PFSK-1 (cell line): ENCODE measurements at regions not wholly inside any gene's neighbourhood (a gene's known extent, or its start where the extent isn't known, plus 50 kb on each side); places are given as distances from the start of the nearest gene placed in this dataset.

Experiments used
- FOXP2 ChIP-seq: optimal IDR thresholded peaks from 2 replicates; pipeline ENCODE3; 2011; ENCODE audit warnings: borderline replicate concordance, control low read depth, inconsistent platforms; ENCODE audit not compliant: insufficient read depth; ENCODE audit errors: extremely low read length, extremely low read depth
- POLR2AphosphoS5 ChIP-seq: IDR thresholded peaks from 2 replicates; pipeline ENCODE4 v1.6.1; 2012; ENCODE audit warnings: low read depth, mild to moderate bottlenecking, control low read depth, low read length, moderate library complexity
- REST ChIP-seq, 2 experiments: IDR thresholded peaks; 2 replicates each; pipeline versions ENCODE4 v1.6.1 to v1.8.0; 2011 to 2012; ENCODE audit warnings: low read depth in 2 of 2, low read length in 2 of 2, control low read depth in 1 of 2, inconsistent platforms in 1 of 2, mild to moderate bottlenecking in 1 of 2, moderate library complexity in 1 of 2; ENCODE audit not compliant: insufficient read depth in 1 of 2
- SIN3A ChIP-seq: IDR thresholded peaks from 2 replicates; pipeline ENCODE4 v1.6.1; 2012; ENCODE audit warnings: mild to moderate bottlenecking, low read length, moderate library complexity, borderline replicate concordance; ENCODE audit not compliant: insufficient read depth
- TAF1 ChIP-seq: IDR thresholded peaks from 2 replicates; pipeline ENCODE4 v1.6.1; 2012; ENCODE audit warnings: low read length, control low read depth, borderline replicate concordance; ENCODE audit not compliant: insufficient read depth

GRCh38 chr15:39199076-39199475 is 381.8 kb upstream of the THBS1 start:
- TF ChIP-seq TAF1 (no peak), FOXP2 (no peak), SIN3A (no peak), REST (IDR thresholded peaks at IDR 0.05; ENCODE audit: insufficient read depth in 1 of 2, low read depth in 2 of 2, low read length in 2 of 2) (no peak), POLR2AphosphoS5 (no peak)

- TF ChIP-seq TAF1 (no peak), REST (IDR thresholded peaks at IDR 0.05; ENCODE audit: insufficient read depth in 1 of 2, low read depth in 2 of 2, low read length in 2 of 2) (no peak), FOXP2 (no peak), POLR2AphosphoS5 (no peak), SIN3A (no peak)
These were observed 380.3 kb upstream of the THBS1 start for GRCh38 chr15:39200586-39200985.

- no peak for TF ChIP-seq SIN3A
- TF ChIP-seq POLR2AphosphoS5: no peak
- no peak for TF ChIP-seq REST (IDR thresholded peaks at IDR 0.05; ENCODE audit: insufficient read depth in 1 of 2, low read depth in 2 of 2, low read length in 2 of 2)
- no peak for TF ChIP-seq TAF1
- no peak for TF ChIP-seq FOXP2
These were observed 378.2 kb upstream of the THBS1 start for GRCh38 chr15:39202641-39203040.

GRCh38 chr15:39204031-39204430 is 376.8 kb upstream of the THBS1 start:
- no peak for TF ChIP-seq FOXP2
- TF ChIP-seq SIN3A: no peak
- TF ChIP-seq POLR2AphosphoS5: no peak
- no peak for TF ChIP-seq REST (IDR thresholded peaks at IDR 0.05; ENCODE audit: insufficient read depth in 1 of 2, low read depth in 2 of 2, low read length in 2 of 2)
- no peak for TF ChIP-seq TAF1

GRCh38 chr15:39205081-39205480 is 375.8 kb upstream of the THBS1 start:
- TF ChIP-seq FOXP2 (no peak), POLR2AphosphoS5 (no peak), REST (IDR thresholded peaks at IDR 0.05; ENCODE audit: insufficient read depth in 1 of 2, low read depth in 2 of 2, low read length in 2 of 2) (no peak), TAF1 (no peak), SIN3A (no peak)
